Occipital lobe (tissue), 1 donor: ENCODE measurements at regions not wholly inside any gene's neighbourhood (a gene's known extent, or its start where the extent isn't known, plus 50 kb on each side); places are given as distances from the start of the nearest gene placed in this dataset.
"Not testable (repeated sequence)": the region's sequence is repeated elsewhere in the genome, so short reads cannot be mapped to it uniquely, and the experiment has no call there.

ENCODE experiments used
- DNase-seq: peaks from one replicate; lab custom pipeline; 2025; lab: John Stamatoyannopoulos, UW

DNA sequence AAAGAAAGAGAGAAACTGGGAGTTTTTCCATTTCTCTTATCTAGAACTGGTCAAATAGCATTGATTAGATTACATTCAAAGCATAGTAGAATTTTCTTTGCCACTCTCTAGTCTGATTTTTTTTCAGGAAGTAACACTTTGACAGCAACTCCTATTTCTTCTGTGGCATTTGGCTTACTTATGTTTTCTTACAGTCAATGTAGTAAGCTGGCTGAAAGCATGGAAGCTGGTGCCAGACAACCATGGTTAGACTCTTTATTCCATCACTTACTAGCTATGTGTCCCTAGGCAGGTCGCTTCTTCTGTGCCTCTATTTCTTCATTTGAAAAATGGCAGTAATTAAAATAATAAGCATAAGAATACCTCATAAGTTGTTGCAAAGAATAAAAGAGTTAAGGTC lies 54.2 kb upstream of the OPRM1 start:
- no peak for DNase-seq

DNA sequence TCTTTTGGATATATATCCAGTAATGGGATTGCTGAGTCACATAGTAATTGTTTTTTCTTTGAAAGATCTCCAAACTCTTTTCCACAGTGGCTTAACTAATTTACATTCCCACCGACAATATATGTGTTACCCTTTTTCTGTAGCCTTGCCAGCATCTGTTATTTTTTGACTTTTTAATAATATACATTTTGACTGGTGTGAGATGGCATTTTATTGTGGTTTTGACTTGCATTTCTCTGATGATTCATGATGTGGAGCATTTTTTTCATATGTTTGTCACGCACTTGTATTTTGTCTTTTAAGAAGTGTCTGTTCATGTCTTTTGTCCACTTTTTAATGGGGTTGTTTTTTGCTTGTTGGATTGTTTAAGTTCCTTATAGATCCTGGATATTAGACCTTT lies 58.9 kb upstream of the OPRM1 start:
- no peak for DNase-seq

DNA sequence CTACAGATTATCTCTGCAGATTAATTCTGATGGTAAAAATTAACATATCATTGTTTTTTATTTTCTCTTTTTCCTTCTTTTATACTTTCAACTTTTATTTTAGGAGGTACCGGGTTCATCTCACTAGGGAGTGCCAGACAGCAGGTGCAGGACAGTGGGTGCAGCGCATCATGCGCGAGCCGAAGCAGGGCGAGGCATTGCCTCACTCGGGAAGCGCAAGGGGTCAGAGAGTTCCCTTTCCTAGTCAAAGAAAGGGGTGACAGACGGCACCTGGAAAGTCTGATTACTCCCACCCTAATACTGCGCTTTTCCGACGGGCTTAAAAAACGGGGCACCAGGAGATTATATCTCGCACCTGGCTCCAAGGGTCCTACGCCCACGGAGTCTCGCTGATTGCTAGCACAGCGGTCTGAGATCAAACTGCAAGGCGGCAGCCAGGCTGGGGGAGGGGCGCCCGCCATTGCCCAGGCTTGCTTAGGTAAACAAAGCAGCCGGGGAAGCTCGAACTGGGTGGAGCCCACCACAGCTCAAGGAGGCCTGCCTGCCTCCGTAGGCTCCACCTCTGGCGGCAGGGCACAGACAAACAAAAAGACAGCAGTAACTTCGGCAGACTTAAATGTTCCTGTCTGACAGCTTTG lies 60.0 kb upstream of the OPRM1 start:
- not testable (repeated sequence) for DNase-seq

DNA sequence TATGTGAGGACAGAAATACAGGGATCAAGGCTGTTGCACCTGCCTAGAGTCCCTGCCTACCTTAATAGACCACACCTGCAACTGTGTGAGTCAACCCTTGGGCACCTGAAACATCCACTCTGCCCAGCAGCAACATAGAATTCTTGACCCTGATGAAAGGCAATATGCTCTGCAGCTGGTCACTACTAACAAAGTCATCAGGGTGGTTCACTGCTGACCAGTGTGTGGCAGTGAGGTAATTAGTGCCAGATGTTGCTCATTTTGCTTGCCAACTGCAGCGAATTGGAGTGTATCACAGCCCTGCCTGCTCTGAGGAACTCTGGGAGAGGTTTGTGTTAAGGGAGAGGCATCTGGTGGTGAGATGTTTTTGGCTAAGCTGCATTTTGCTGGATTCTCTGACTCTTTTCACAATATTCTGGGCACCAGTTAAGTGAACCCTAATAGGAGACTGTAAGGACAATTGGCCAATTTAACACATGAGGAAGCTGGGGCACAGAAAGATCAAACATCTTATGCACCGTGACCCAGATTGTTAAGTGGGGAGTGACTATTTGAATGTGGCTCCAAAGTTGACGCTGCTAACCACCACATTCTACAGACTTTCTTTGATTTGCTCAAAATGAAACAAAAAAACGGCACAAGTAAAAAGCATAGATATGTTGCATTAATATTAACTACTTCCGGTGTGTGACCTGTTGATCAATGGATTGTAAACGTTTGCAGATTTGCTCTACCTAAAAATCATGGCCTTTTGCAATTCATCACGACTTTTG lies 61.9 kb upstream of the OPRM1 start:
- DNase-seq = no peak

DNA sequence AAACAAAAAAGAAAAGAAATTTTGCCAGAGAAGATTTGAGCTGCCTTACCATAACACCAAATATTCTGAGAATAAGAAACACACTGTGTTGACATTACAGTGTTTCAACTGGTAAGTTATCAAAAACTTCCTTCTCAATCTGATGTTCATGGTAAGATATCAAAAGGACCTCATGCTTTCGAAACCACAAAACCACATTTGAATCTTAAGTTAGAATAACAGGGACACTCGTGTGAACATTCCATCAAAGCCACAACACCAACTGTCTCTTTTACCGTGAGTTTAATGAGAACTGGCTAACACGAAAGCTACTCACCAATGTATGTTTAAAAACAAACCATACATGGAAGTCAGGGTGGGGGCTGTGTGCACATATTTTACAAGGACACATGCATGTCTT lies 73.0 kb upstream of the OPRM1 start:
- DNase-seq = no peak

DNA sequence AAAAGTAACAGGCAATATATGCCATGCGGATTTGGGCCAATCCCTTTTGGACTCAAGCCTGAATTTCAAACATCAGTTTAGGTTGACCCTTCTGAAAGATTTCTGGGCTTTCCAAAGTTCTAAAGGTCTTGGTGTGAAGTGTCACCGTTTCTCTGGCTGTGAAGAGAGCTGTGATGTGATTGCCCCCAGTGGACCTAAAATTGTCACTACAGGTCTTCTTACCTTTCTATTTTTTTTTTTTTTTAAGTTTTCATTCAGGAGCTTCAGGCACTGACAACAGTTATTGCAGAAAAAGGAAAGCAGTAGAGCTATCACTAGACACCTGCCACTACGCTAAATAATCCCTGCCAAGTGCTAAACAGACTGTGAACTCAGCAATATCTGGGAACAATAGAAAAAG lies 75.7 kb upstream of the OPRM1 start:
- DNase-seq = no peak

DNA sequence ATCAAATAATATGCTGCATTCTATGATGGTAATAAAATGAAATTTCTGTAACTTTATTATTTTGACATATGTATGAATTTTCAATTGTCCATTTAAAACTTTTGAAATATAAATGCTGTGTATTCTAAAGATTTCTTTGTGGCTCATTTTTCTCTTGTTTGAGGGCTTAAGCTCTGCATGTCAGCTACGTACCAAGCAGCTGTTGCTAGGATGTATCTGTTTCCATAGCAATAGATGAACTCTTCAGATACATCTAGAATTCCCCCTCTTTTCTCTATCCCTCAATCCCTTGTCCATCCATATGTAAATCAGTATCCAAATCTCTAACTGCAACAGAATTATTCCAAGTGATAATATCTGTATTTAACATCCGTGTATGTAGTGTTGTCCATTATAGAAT lies 76.5 kb upstream of the OPRM1 start:
- DNase-seq = no peak

DNA sequence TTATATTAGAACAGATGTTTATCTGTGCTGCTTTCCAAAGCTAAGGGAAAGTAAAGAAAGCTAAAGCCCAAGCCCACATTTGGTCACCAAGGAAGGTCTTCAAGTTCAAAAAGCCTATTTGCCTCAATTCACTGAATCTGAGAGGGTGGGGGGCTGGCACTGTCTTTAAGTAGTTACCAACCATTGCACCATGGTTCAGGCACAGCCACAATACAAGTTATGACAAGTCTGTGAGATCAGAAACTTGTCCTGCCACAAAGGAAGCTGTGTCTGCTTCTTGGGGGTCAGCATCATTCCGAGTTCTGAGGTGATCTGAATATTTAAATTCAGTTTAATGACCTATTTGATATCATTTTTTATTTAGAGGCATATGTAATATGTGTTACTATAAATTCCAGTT lies 78.3 kb upstream of the OPRM1 start:
- no peak for DNase-seq

DNA sequence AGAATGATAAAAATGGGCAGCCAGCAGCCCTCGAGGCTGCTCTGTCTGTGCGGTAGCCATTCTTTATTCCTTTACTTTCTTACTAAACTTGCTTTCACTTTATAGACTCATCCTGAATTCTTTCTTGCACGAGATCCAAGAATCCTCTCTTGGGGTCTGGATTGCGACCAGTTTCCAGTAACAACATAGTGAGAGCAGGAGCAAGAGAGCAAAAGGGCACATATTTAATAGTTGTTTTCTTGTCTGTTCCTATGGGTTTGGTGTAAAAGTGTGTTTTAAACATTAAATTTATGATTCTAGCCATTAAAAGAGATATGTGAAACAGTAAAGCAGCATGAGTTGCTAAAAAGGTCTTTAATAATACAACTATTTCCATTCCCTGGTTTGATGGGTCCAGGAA lies 78.8 kb upstream of the OPRM1 start:
- DNase-seq = no peak

DNA sequence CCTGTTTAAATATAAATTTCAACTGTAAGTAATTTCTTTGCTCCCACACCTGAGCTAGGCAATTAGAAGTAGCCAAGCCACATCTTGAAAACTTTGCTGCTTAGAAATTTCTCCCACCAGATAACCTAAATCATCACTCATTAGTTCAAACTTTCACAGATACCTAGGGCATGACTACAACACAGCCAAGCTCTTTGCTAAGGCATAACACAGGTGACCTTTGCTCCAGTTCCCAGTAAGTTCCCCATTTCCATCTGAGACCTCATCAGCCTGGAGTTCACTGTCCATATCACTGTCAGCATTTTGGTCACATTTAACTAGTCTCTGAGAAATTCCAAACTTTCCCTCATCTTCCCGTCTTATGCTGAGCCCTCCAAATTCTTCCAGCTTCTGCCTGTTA lies 79.8 kb upstream of the OPRM1 start:
- DNase-seq = no peak

DNA sequence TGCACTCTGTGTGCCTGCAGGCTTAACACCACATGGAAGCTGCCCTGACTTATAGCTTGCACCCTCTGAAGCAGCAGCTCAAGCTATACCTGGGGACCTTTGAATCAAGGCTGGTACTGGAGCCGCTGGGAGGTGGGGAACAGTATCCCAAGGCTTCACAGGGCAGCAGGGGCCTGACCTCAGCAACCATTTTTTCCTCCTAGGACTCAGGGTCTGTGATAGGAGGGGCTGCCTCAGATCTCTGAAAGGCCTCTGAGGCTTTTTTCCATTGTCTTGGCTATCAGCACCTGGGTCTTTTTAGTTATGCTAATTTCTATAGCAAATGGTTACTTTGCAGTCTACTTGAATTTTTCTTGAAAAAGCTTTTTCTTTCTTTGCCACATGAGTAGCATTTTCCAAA lies 80.2 kb upstream of the OPRM1 start:
- no peak for DNase-seq

DNA sequence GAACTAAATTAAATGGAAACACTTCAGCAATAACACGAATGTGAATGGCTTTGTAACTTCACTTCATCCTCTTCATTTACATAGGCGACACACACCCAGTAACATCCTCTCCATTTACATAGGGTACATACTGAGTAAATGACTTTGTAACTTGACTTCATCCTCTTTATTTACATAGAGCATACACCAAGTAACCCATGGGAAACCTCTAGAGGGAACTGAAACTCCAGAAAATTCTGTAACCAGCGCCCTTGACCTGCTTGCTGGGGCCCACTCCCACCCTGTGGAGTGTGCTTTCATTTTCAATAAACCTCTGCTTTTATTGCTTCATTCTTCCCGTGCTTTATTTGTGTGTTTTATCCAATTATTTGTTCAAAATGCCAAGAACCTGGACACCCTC lies 81.6 kb upstream of the OPRM1 start:
- no peak for DNase-seq

DNA sequence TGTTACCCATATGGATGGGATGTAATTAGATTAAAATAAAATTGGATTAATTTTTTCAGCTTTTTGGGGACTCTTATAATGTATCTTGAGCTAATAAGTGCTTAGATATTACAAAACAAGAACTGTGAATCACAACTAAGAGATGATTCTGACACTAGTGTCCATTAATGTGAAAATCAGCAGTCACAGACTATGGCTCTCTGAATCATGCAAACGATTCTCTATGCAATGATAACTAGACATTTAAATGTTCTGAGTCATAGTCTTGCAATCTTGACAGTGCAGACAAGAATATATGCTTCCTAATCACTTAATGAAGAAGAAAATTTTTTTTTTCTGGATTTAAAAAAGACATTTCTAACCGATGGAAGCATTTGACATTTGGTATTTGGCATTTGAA lies 82.2 kb upstream of the OPRM1 start:
- DNase-seq = no peak

DNA sequence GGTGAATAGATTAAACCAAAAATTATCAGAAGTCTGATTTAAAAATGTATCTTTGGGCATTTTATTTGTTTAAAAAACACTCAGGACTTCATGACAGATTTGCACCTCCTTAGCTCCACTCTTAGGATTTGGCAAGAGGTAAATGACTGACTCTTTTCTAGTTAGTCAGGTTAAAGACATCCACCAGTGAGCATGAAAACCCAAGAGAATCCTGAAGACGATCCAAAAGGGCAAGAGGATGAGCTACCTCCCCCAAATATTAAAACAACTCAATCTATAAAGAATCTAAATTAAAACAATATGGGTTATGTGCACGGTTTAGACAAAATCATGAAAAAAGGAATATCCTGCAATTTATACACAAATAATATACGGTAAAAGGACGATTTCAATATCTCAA lies 89.4 kb upstream of the OPRM1 start:
- DNase-seq = no peak

DNA sequence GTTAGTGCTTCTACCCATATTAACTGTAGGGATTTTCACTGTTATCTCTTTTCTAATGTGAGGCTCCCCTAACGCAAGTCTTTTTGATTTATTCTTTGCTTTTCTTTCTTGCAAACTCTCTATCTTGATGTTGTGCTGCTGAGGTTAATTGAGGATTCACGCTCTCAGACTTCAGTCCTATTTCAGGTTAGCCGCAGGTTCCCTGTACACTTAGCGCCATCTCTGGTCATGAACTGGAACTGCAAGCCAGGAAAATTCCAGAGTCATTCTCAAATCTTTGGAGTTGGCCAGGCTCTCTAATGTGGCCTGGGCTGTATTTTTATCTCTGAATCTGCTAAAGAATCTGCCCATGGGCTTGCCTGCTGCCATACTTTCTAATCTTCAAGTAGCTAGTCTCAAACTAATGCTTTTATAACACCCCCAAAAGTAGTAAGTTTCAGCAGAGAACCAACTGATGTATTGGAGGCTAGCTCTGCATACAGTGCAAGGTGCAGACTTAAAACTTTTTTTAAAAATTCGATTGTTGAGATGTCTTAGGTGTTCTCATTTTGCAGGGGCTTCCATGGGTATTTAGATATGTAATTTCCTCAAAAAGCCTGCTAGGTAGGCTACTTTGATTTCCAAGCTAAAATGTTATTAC lies 91.1 kb upstream of the OPRM1 start:
- no peak for DNase-seq

DNA sequence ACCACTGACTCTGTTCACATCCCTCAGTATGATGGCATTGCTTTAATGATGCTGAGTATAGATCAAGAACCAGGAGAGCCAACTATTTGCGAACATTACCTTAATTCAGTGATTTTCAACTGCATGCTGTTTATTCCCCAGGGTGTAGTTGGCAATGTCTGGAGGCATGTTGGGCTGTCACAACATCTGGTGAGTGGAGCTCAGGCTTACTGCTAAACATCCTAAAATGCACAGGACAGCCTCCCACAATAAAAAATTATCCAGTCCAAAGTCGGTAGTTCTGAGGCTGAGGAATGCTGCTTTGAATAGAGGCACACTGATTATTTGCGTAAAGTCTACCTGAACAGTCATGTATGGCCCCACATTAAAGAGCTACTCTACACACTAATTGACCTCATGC lies 94.8 kb upstream of the OPRM1 start:
- DNase-seq = no peak

DNA sequence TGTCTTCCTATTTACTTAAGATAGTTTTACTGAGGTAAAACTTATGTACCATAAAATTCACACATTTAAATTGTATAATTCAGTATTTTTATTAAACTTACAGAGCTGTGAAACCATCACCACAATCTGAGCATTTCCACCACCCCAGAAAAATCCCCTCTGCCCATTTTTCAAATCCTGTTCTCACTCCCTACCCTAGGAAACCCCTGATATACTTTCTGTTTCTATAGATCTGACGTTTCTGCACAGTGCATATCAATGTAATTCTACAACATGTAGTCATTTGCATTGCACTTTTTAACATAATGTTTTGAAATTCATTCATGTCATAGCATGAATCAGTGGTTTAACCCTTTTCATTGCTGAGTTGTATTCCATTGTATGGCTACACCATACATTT lies 96.7 kb upstream of the OPRM1 start:
- no peak for DNase-seq

DNA sequence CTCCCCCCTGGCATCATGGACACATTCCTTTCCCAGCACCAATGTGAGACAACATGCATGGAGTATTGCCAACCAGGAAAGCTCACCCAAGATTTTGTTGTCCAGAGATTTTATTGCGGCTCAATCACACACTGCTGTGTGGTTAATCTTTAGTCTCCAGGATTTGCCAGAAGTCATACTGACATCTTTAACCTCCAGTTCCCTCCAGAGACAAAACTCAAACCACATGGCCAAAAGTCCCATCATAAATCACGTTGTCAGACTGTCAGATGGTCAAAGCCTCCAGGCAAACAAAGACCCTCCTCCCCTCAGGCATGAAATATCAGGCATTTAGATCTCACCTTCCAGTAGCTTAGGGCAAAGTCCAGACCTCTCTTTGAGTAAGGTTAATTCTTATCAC lies 97.3 kb upstream of the OPRM1 start:
- DNase-seq = no peak

DNA sequence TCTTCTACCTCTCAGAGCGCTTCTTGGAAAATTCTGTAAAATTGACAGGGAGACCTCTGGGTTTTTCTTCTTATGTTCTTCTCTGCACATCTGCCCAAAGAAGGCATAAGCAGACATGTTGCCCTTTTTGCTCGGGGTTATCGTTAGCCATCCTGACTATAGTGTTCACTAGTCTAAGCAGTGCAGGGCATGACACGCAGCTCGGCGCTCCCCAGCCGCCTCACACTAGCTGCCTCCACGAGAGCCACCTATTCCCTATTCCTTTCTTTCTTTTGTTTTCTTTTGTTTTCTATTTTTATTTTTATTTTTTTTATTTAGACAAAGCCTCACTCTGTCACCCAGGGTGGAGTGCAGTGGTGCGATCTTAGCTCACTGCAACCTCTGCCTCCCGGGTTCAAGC lies 100.2 kb upstream of the OPRM1 start:
- DNase-seq = no peak

DNA sequence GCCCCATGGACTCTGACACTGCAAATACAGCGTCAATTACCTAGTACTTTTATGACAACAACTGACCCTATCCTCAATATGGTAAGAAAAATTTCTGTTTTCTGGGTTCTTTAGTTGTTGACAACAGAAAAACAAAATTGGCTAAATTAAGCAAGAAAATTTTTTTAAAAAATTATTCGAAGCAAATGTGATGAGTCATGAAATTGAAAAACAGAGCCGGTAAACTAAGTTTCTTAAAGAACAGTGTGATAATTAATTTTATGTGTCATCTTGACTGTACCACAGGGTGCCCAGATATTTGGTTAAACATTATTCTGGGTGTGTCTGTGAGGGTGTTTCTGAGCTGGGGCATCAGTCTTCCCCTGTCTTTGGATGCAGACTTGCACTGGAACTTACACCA lies 107.6 kb upstream of the OPRM1 start:
- no peak for DNase-seq

DNA sequence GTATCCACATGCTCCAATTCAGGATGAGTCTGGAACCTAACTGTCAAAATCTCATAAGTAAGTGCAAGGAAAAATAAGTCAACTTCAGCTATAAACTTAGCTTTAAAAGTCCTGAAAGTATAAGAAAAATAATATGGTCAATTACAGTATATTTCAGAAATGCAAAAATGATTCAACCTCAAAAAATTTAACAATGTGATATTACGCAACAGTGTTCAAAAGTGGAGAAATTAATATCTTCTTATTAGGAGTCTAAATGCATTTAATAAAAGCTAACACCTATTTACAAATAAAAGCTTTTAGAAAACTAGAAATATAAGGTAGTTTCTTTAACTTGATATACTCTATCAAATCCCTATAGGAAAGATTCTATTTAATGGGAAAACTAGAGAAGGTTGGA lies 111.2 kb upstream of the OPRM1 start:
- no peak for DNase-seq

DNA sequence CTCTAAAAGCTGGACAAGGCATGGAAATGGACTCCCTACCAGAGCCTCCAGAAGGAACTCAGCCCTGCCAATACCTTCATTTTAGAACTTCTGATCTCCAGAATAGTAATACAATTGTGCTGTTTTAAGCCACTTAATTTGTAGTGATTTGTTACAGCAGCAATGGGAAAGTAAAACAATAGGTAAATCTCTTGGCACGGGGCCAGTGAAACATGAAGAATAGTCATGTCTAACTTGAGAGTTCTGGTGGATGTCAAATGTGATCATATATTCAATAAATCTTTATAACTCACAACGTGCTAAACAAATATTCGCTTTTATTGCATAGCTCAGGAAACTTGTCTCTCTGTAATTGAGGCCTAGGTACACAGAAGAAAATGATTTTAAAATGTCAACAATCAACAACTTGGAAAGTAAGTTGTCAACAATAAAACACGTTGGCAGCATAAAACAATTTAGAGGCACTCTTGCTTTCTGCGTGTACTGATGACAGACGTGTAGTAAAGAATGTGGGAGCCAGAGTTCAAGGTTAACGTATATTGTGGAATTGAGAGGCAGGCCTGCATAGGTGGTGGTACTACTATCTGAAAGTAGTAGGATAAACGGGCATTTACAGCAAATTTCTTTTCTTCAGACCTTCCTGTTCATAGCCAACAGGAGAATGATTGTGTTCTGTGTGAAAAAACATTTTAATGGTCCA lies 140.5 kb upstream of the OPRM1 start:
- DNase-seq = no peak

DNA sequence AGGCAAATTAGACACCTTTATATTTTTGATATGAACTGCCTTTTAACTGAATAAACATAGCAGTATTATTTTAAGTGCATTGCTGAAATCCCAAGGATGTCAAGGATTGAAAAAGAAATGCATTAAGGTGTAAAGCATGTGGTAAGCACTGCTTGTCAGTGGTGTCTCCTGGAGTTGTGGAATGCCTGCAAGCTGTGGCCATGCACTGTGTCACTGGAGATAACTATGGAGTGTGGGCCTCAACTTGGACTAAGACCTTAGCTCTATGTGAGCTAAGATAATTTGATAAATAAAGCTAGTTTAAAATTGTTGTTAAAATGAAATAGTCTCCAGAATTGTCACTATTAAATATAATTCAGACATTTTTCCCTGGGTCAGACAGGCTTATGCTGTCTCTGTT lies 156.6 kb upstream of the OPRM1 start:
- no peak for DNase-seq
